NCI-H2081 (cell line): ENCODE measurements at regions not wholly inside any gene's neighbourhood (a gene's known extent, or its start where the extent isn't known, plus 50 kb on each side); places are given as distances from the start of the nearest gene placed in this dataset.
A peak's percentile ranks its signal among the peaks of the same experiment; 100 is the strongest.

Experiments used
- DNase-seq, 2 experiments: peaks; one replicate each; lab custom pipeline; 2025; lab: John Stamatoyannopoulos, UW

DNA sequence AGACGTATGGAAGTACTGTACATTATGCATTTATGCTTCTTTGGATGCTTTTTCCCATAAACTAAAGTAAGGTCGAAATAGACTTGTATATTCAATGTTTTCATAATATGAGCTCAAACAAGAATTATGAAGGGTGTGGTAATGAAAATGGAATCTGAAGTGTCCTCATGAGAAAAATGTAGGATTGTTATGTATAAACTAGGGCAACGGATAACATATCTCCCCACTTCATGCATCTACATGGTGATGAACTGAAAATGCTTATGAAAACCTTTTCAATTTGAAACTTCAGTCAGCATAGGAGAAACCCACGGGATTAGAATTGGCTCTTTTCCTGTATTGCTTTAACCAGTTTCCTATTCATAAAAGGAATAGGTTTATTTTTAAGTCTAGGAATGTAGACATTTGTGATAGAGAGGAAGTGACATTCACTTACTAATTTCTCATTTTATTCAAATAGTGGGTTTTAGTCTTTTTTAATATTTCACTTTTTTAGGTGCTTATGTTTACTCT is 608.2 kb upstream of the GCFC2 start:
- DNase-seq: no peak

DNA sequence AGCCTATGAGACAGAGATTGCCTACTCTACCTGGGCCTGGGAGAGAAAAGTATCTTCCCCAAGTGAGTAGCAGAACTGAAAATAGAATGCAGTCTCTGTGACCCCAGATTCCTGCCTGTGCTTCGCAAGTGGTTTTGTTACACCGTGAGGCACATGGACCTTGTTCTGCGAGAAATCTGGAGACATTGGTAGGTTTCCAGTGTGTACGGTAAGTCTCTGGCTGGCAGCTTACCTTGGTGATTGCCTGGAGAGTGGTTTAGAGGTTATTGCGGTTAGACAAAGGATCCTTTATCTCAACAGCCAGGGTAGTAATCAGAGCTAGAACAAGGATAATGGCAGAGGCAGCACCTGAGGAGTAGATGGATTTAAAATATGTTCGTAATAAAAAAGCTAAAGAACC is 606.0 kb upstream of the GCFC2 start:
- peak in 1 of 2 experiments; percentile 2 for DNase-seq

DNA sequence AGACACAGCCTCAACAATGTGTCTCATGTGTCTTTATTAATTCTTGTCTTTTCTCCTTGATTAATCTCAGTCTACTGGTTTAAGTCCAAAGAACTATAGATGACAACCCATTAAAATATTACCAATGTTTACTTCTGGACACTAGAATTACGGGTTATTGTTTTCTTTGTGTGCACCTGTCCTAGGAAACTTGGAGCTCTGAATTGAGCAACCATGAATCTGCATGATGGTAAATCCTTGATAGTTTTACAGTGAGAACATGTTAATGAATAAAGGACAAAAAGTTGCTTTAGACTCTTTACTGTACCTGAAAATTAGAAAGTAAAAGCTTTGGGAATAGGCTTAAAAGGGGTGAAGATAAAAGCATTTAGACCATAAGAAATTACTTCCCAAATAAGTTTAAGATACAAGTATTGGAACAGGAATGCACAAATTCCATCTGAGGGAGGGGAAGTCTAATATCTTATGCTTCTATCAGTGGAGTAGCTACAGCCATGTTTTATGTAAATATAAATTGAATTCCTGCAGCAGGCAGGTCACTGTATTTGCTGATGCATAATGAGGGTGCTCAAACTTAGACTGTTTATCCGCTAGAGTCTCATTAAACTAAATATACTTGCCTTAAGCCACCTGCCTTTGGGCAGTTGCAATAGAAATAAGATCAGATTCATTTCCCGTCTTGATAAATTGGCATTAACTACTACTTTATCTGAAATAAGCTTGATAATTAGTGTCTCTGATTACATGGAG is 603.7 kb upstream of the GCFC2 start:
- peak in 1 of 2 experiments; percentile 10 for DNase-seq

DNA sequence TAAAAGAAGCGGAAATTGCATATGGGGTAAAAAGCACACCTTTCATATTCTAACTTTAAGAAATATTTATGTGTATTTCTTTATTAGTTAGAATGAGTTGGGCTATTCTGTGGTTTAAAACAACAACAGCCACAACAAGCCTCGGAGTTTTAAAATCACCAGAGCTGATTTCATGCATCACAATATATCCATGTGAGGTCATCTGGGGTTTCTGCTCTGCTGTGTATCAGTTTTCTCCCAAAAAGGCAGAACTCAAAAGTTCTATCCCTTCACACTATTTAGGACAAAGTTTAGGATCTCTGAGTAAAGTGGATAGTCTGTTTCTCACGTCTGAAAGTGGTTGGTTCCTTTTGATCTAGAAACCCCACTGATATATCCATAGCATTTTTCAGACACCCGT is 601.5 kb upstream of the GCFC2 start:
- DNase-seq: no peak

DNA sequence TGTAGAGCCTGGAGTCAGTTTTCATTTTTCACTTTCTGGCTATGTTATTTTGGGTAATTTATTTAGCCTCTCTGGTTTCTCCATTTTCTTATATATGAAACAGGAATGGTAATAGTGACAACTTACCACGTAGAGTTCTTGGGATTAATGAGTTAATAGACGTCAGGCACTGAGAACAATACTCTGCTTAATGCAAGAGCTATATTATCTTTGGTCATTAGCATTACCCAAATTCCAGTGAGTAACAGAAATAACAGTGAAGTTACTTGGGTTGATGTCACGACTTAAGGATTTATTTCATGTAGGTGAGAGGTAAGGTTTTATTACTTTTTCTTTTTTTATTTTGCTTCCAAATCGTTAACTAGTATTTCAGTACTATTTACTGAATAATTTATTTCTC is 601.0 kb upstream of the GCFC2 start:
- DNase-seq: no peak

DNA sequence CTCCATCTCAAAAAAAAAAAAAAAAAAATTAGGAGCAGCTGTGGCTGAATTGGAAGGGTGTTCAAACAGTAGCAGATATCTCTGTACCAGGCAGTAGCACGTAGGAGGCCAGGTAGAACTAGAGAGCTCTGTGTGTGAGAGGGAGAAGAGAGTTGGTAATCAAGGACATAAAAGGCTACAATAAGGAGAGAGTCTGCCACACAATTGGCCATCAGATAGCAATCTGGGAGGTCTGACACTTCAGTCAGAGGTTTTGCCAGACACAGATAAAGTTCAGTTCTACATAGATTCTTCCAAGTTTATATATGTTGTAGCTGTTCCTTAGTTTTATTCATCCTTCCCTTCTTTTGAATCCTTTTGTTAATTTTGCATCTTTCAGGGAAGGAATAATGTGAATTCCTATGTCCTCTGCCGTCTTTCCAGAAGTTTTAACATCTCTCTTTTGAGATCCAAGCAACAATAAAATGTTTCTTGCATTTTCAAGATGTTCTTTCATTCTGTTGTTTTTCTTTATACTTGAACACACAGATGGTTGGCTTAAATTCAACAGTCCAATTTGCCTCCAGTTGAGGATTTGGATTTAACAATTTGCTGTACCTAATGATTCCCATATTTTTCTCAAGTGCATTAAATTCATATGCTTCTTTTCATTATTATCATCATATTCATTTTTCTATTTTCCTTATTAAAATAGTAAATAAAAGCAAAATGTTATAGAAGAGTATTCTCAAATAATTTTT is 600.3 kb upstream of the GCFC2 start:
- no peak for DNase-seq

DNA sequence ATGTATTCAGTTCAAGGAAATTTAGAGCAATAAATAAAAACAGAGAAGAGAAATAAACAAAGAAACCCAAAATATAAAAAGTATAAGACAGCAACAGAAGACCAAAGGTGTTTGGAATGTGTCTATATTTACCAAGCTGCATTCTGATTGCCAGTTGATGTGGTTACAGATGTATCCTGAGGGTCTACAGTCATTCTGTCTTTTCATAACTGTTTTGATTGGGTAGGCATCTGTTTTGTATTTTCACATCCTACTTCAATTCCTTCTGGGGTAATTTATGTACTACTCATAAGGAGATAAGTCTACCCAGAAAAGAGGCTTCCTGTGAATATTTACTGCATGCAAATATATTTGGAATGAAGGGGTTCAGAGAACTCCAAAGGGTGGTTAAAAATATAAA is 596.8 kb upstream of the GCFC2 start:
- DNase-seq: no peak

DNA sequence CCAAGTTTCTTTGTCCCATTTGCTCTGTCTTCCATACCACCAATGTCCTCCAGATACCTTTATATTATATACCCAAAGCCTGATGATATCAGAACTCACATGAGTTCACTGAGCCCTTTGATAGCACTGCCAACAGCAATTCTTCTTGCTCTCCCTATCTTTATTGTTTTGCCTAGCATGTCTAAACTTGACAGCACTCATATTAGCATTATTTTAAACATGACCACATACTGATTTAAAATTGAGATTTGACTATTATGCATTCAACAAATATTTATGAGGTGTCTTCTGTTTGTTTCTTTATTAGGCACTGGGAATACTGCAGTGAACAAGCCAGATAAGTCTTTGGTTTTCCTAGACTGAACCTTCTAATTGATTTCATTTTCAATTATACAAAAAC is 587.3 kb upstream of the GCFC2 start:
- DNase-seq: no peak

DNA sequence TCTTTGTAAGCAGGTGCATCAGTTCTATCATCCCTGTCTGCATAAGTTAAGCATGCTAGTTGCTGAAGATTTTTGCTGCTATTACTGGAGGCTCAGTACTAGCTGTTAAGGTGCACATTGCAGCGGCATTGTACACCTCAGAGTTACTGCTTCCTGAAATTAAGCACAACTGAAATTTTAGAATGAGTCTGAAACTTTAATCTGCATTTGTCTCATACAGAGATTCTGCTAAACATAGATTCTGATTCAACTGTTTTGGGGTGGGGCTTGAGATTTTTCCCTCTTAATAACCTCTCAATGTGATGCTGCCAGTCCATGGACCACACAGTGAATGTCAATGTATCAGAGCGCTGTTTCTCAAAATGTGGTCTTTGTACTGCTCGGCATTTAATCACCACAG is 585.7 kb upstream of the GCFC2 start:
- DNase-seq: no peak

DNA sequence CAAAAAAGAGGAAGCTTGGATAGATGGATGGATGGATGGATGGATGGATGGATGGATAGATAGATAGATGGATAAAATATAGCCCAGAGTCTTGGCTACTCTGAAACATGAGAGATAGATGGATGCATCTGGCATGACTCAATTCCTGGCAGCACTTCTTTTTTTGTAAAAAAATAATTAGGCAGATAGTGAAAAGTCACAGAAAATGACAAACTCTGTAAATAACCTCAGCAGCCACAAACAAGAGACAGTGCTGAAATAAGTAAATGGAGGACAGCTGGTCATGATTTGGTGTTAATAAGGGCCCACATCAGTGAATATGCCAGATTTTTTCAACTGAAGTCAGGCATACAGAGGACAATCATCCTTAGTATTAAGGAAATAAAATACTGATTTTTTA is 585.0 kb upstream of the GCFC2 start:
- DNase-seq: no peak

DNA sequence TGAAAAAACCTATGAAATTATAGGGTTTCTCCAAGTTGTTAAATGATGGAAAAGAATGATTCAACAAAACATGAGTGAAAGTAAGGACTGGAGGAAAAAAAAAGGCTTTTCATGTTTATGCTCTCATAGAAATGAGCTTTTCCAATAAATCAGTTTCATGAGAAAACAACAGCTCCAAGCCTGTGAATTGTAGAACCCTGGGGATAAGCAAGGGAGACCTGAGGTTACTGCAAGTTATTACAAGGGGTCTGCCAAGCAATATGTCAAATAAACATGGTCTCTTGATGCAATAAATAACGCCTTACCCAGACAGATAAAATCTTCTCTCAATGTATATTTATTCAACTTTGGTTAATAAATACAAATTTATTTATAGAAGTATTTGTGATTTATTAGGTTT is 577.9 kb upstream of the GCFC2 start:
- no peak for DNase-seq

DNA sequence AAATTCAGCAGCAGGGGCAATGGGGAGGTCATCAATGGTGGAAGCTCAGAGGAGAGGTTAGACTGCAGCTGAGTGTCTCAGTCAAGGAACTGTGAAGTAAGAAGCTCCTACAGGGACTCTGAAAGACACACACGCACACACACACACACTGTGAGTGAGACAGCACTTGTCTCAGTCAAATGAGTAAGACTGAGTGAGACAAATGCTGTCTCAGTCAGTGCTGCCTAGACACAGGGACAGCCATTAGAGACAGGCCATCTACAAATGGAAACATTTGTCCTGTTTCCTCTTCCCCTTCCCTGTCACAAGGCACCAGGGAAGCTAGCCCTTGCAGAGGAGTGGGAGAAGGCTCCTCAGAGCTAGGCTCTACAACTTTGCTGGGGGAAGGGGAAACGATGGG is 577.4 kb upstream of the GCFC2 start:
- no peak for DNase-seq

DNA sequence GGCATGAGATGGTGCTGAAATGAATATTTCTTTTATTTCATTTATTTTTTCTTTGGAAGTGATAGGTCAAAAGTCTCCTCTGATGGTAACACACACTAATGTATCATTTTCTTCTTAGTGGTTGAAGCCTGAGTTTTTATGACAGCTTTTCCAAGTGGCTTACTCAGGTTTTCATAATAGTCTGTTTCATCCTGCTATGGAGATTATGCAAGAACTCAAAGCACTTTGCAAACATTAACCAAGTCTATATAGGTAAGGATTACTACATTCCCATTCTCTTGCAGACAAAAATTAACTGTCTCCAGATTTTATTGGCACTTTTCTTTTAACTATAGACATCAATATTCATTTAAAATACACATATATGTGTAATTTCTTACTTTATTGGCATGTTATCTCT is 572.6 kb upstream of the GCFC2 start:
- DNase-seq: no peak

DNA sequence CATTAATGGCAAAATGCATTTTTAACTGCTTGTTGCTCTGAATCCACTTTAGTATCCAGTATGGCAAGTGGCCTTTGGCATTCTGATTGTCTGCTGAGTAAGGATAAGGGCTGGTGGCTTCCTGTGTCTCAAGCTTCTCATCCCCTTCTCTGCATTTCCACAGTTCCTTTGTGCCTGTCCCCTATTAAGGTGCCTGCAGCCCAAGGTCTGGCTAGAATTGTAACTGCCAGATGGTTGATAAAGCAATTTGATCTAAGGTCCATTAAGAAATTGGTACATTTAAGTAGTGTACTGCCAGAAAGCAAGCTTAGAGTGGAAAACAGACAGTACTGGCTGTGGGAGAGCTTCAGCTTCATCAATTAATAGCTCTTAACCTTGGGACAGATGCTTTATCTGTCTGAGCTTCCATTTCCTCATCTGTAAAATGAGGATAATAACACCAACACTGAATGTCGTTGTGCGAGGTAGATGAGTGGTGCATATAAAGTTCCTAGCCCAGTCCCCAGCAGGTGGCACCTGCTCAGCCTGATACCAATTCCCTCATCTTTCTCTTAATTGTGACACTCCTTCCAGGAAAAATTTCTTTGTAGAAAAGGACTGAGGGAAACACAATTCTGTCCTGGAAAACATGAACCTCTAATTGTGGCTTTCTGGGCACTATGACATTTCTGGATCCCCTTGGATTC is 570.6 kb upstream of the GCFC2 start:
- DNase-seq: no peak

DNA sequence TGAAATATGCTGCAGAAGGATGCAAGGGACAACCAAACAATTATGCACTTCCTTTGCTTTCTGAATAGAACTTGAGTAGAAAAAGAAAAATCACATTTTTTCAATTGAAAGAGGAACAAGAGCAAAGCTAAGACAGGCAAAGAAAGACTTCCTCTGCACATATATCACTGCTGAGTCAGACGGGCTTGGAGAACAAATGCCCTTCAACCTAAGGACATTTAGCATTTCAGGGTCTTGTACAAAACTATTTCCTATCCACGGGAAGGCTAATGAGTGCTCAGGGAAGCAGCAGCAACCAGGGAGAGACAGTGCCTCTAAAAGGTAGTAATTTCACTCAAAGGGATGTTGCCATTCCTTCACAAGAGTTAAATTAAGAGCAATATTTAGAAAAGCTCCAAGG is 570.0 kb upstream of the GCFC2 start:
- DNase-seq: no peak

DNA sequence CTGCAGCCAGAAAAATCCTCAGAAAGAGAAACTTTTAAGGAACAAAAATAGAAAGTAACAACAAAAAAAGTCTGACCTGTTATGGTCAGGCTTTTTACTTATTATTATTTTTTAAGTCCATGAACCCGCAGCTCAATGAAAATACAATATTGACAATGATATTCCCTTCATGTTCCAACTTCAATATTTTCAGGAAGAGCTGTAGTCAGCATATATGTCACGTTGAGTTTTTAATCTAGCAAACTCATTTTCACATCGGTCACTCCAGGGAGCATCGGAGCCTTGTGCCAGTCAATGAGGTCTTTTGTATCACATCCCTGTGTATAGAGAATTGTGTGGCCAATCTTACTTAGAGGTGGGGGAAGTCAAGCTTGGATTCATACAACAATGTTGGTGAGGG is 568.4 kb upstream of the GCFC2 start:
- no peak for DNase-seq

DNA sequence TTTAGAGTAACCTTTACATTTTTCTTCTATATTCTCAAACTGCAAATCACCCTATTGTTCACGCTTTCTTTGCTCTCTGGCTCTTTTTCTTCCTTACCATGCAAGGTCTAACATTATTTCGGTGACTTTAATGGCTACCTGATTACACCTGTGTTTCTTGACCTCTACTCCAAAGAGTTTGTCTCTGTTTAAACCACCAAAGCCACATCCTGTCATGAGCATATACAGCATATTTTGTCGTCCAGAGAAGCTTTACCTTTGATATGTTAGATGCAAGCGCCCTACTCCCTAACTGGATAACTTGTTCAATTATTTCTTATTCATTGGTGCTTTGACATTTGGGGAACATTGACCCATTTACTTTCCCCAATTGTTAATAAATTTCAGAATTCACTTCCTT is 565.1 kb upstream of the GCFC2 start:
- no peak for DNase-seq

DNA sequence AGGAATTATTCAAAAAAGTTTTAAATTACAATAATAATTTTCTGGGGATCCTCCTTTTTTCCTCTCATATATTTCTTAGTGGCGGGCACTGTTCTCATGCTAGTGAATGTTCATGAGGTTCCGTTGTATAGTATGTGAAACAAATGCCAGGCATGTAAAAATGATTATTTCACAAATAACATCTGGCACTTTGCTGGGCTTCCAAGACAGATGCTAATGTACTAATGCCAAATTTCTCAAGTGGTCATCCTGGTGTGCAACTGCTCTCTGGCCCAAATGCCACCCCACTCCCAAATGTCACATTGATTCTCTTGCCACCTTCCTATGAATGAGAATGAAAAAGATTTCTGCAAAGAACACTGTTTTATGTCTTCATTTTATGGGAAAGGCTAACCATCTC is 564.0 kb upstream of the GCFC2 start:
- DNase-seq: no peak

DNA sequence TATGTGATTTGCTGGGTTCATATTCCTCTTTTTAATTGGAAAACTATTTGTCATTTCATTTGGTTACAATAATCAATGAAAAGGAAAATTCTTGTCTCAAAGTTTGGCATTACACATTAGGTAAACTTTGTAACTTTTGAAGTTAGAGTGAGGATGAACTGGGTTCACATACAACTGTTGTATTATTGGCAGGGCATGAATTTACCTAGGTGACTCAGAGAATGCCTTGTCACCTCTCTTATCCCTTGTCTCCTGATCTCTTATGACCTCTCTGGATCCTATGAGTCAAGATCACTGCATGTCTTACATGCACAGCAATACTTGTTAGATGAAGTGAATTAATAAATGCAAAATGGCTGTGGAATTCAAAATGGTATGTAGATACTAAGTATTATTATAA is 563.4 kb upstream of the GCFC2 start:
- DNase-seq: no peak

DNA sequence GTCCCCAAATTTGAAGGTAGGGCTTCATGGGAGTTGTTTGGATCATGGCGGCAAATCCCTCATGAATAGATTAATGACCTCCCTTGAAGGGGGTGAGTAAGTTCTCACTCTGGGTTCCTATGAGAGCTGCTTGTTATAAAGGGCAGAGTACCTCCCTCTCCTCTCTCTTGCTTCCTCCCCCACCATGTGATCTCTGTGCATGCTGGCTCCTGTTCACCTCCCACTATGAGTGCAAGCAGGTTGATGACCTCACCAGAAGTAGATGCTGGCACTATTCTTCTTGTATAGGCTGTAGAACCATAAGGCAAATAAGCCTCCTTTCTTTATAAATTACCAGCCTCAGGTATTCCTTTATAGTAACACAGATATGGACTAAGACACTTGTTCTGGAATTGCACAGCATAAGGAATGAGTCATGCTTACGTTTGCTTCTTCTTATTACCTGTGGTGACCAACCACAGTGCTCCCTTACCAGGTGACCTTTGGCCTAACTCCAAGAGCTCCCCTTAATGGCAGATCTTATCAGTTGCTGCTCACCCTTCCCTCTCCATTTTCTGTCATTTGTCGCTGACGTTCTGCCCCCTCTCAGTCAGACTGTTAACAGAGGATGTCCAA is 559.5 kb upstream of the GCFC2 start:
- no peak for DNase-seq

DNA sequence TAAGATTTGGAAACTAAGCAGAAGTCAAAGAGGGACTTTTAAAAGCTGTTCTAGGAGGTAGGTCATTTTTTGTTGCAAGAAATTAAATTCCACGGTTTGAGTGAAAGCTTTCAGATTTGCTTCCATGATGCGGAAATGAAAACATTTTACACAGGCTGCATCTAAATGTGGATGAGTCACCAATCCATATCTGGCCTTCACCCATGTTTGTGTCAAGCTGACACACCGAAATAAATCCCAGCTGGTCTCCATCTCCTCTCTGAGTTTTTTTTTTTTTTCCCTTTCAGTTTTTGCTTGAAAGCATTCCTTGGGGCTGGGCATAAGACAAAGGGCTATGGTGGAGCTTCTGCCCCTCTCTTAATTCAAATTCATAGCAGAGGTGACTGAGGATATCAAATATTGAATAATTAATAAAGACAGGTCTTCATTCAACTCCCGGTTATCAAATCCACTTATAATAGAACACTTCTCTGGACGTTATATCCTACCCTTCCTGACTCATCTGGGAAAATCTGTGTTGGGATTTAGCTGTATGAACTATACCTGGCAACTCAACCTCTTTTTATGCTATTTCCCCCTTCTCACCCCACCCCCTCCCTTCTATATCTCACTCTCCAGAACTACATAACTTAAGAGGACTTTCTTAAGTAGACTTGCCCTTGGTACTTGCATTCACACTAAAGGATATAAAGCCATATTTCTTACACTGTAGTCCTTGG is 558.3 kb upstream of the GCFC2 start:
- DNase-seq: no peak

DNA sequence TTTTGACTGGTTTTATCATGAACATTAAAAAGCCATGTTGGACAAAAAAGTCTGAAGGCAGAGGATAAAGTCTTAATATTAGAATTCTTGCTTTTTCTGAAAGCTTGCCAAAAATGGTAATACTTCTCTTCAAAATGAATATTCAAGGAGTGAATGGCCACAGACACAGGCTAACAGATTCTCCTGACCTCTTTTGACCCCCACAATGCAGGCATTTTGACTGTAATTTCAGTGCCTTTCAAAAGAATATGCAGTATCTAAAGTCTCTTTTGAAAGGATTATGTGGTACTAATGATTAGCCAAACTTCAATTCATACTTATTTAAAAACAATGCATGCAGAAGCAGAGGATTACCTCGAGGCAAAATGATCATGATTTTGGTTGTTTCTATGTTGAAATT is 557.8 kb upstream of the GCFC2 start:
- no peak for DNase-seq
